ENCODE measurements at regions not wholly inside any gene's neighbourhood (a gene's known extent, or its start where the extent isn't known, plus 50 kb on each side); places are given as distances from the start of the nearest gene placed in this dataset.

DNA sequence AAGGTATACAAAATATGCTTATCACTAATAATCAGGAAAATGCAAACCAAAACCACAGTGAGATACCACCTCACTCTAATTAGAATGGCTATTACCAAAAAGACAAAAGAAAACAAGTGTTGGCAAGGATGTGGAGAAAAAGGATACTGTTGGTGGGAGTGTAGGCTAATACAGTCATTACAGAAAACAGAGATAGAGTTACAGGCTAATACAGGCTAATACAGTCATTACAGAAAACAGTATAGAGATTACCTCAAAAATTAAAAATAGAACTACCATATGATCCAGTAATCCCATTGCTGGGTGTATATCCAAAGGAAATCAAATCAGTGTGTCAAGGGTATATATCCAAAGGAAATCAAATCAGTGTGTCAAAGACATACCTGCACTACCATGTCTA, 238.4 kb downstream of the PLPP3 start:
- DNase-seq, result no peak

DNA sequence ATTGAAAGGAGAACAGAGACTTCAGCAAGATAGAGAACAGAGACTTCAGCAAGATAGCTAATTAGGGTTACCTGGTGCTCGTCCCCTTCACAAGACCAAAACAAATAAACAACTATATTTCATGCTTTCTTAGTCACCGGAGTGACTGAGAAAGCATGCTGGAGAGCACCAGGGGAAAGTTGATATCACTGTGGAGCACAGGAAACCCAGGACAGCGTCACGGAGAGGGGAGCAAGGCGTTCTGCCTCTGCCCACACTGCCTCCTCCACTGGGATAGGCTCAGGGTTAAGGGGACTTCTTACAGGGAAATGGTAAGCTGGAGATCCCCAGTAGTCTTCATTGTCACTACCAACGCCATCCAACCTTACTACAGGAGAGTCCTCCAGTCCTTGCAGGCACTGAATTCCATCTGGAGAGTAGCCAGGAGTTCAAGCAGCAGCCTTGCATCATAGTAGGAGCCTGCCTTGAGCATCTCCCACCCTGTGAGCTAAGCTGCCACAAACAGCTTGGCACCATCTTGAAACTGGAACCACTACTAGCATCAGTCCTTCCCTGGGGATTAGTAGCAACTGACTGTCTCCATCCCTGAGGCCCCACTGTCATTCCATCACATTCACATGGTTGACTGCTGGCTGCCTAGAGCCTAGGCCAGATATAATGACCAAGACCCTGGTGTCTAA, 239.4 kb downstream of the PLPP3 start:
- no peak for DNase-seq

DNA sequence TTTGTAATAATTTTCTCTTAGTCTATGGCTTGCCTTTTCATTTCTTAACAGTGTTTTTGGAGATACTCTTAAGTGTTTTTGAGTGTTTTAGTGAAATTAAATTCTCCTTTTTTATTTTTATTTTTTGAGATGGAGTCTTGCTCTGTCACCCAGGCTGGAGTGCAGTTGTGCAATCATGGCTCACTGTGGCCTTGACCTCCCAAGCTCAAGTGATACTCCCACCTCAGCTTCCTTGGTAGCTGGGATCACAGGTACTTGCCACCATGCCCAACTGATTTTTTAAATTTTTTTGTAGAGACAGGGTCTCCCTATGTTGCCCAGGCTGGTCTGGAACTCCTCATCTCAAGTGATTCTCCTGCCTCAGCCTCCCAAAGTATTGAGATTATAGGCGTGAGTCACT, 240.3 kb downstream of the PLPP3 start:
- no peak for DNase-seq

DNA sequence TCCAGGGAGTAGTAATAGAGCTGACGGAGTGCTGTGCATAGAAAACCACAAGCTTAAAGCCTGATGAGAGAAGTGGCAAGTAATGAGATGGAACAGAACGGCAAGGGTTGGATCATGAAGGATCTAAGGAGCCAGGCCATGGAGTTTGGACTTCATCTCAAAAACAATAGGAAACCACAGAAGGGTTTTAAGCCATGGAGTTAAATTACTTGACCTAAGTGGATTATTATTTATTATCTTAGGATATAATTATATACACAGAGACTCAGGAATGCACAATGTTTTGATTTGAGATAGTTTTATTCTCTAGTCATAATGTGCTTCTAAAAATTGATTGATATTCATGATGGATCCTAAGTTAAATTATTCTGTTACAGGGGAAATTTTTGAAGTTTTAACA, 242.4 kb downstream of the PLPP3 start:
- no peak for DNase-seq

GRCh38 chr1:56335394-56335793, 244.0 kb downstream of the PLPP3 start:
- DNase-seq, result no peak

DNA sequence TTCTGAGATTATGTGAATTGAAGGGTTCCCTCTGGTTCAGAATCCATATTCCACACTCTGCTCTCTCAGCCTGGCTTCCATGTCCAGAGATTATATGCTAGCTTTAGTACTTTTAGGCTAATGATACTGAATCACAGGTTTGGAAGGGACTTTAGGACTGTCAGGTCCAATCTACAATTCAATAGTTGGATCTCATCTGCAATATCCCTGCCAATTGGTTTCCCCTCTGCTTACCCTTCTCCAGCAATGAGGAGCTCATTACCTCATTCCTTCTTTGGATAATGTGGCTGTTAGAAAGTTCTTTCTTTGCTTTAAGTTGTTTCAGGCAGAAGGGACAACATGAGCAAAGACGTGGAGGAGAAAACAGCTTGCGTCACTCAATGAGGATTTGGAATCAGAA, 245.3 kb downstream of the PLPP3 start:
- DNase-seq, result no peak

- no peak for DNase-seq
Measured at GRCh38 chr1:56333461-56333860, 245.9 kb downstream of the PLPP3 start.

DNA sequence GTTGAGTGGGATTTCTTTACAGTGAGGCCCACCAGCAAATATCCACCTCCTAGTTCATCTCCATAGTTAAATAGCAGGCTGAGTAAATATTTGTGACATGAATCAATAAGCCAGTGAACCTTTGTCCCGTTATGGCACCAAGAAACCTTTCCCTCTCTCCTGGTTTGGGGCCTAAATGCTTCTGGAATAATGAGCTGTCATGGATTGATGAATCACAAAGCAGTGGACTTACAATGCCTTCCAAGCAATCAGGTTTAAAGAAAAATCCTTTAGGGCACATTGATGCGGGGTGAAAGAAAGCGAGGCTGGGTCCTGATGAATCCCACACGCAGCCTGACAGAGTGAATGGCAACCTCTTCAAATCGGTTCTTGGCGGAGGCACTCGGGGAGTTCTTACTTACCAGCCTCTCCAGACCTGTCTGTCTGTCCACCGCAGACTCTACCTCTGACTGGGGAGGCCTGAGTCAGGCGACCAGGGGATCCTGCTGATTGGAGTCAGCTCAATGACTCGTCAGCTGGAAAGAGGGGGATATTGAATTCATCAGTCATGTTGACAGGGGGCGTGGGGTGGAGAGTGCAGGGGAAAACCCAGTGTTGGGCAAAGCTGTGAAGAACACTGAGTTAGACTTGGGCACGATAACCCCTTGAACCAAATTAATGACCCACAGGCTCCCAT, 247.3 kb downstream of the PLPP3 start:
- DNase-seq, result no peak

DNA sequence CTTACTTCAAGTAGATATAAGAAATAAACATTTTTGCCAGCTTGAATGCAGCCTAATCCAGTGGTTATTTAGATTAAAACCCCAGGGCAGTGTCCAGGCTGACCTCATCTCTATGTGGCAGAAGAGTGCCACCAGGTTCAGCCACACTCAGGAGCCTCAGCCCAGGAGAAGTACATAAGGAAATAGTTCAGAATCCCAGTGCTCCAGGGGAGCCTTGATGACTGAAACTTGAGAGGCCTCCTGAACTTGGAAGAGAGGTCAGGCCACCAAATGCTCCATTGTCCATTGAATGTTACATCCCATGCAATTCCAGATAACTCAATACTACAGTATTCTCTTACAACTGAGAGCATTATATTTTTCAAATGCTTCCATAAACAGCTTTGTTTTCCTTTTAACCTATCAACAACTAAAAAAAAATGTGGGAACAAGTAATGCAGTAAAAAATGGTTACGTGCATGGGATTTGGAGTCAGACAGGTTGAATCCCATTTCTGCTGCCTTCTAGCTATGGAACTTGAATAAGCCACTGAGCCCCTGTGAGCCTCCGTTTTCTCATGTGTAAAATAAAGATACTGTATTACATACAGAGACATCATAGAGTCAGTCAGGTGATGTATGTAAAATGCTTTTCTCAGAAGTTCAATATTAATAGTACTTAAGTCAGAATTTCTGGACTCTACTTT, 248.0 kb downstream of the PLPP3 start:
- no peak for DNase-seq

DNA sequence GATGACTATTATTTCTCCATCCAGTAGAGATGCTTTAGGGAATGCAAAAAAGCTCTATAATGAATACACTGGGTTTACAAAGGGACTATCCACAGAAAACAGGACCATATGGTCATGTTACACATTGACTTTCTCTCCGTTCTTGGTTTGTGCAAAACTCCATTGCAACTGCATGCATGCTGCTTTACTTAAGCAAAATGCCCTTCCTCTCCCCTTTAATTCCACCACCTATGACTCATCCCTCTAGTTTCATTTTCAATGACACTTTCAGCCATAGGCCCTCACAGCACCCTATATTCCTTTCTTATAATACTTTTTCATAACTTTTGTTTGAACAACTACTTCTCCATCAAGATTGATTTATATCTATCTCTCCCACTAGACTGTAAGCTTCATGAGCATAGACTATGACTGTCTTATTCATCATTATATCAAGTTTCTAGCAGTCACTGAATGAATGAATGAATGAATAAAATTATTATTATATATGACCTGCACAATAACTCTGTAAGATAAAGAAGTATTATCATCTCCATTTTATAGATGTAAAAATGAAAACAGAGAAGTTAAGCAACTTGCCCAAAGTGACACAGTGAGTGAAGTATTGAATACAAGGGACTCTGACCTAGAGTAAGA, 248.9 kb downstream of the PLPP3 start:
- no peak for DNase-seq

DNA sequence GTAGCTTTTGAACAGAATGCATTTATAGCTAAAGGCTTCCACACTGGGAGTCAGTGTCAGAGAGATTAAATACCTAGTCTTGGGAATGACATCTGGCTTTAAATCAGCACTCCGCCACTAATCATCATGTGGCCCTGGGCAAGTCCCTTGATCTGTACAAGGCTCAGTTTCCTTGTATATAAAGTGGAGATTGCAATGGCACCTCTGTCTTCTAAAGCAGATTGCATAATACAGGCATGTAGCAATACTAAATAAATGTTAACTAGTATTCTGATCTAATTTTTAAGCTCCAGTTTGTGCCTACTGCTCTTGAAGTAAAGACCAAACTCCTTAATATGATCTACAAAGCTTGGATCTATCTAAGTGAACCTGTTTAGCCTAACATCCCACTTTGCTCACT, 249.4 kb downstream of the PLPP3 start:
- DNase-seq, result no peak

GRCh38 chr1:56327195-56327594, 252.2 kb downstream of the PLPP3 start:
- DNase-seq, result no peak

DNA sequence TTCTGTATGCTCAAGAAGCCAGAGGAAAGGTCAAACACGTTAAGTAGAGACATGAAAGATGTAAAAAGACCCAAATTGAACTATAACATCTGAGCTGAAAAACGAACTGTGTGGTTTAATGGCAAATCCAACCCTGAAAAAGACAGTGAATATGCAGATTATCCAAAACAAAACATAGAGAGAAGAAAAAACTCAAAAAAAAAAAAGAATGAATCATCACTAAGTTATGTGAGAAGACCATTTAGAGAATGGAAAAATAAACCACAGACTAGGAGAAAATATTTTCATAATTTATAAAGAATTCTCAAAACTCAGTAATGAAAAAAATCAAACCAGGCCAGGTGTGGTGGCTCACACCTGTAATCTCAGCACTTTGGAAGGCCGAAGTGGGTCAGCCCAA, 253.3 kb downstream of the PLPP3 start:
- no peak for DNase-seq

DNA sequence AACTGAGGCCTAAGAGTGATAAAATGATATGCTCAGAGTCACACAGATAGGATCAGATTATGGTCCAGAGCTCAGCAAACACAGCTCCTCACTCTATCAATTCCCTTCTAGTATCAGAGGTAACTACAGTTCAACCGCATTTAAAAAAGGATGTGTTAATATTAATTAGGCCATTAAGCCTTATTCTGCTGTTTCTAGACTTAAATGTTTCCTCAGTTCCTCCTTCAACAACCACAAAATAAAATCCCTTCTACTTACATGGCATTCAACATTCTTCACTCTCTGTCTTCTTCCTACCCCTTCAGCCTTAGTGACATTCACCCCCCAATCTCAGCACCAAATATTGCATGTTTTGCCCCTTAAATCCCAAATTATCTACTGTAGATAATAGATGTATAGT, 254.9 kb downstream of the PLPP3 start:
- DNase-seq, result no peak

DNA sequence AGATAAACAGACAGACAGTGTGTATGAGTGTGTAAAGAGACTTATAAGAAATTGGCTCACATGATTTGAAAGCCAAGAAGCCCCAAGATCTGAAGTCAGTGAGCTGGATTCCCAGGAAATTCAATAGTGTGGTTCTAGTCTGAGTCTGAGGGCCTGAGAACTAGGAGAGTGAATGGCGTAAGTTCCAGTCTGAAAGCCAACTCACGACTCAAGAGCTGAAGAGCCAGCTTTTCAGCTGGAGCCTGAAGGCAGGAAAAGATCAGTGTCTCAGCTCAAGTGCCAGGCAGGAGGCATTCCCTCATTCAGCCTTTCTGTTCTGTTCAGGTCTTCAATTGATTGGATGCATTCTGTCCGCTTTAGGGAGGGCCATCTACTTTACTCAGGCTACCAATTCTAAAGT, 257.2 kb downstream of the PLPP3 start:
- DNase-seq, result no peak

DNA sequence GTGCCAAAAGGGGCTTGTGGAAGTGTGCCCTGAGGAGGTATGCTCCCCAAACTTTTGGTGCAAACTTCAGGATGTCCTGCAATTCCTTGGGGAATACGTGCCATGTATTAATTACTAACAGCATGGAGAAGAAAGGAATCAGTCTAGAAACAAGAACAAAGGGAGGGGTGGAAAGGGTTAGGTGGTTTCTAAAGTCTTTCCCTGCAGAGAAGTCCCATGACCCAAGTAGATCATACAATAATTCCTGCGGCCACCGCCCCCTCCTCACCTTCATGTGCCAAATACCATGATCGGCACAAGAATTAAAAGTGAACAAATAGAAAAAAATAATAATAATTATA, 258.2 kb downstream of the PLPP3 start:
- DNase-seq, result no peak

- no peak for DNase-seq
Measured at GRCh38 chr1:56320464-56321149, 258.8 kb downstream of the PLPP3 start.

GRCh38 chr1:56317722-56318121, 261.6 kb downstream of the PLPP3 start:
- no peak for DNase-seq

DNA sequence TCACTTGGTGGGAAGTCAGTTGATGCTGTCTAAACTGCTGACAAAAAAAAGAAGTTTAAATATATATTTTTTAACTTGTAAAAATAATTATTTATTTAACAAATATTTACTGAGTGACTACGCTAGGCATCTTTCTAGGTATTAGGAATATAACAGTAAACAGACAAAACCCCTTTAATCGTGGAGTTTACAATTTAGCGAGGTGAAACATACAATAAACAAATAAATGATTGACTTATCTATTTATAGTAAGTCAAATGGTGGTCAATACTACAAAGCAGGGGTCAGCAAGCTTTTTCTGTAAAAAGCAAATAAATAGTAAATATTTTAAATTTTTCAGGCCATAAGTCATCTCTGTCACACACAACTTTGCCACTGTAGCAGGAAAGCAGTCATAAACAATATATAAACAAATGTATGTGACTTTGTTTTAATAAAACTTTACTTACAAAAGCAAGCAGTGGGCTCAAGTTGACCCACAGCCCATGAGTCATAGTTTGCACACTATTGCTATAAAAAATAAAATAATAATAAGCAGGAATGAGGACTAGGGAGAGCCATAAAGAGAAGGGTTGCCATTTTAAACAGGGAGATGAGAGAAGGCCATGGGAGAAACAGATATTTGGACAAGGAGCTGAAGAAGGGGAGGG, 263.9 kb downstream of the PLPP3 start:
- no peak for DNase-seq

DNA sequence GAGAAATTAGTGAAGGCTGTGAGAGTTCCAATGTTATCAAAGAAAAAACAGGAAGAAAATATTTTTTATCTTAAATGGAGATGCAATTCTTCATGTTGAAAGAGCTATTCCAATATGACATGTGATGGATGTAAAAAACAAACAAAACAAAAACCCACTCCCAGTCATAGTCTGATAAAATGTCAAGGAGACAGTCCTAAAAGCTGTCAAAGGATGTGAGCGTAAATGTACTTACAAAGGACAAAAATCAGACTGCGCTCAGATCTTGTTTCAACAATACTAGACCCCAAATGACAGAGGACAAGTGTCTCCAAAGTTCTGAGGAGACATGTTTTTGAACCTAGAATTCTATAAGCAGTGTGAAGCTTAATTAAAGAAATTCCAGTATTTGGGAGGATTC, 265.8 kb downstream of the PLPP3 start:
- no peak for DNase-seq

GRCh38 chr1:56311766-56312165, 267.6 kb downstream of the PLPP3 start:
- no peak for DNase-seq

- DNase-seq, result no peak
Measured at GRCh38 chr1:56310945-56311344, 268.4 kb downstream of the PLPP3 start.

GRCh38 chr1:56309065-56309464, 270.3 kb downstream of the PLPP3 start:
- no peak for DNase-seq

Measured in NCI-H510A (cell line).